K562 (cell line): ENCODE measurements at regions not wholly inside any gene's neighbourhood (a gene's known extent, or its start where the extent isn't known, plus 50 kb on each side); places are given as distances from the start of the nearest gene placed in this dataset.

ENCODE experiments used
- EZH2 ChIP-seq: IDR thresholded peaks from 2 replicates; pipeline ENCODE4 v1.6.1; 2012; ENCODE audit warnings: low read depth, mild to moderate bottlenecking, inconsistent platforms, low read length, borderline replicate concordance
- FOXJ3 ChIP-seq: sonication (generic); formaldehyde crosslinking; IDR thresholded peaks from 2 replicates; pipeline ENCODE4 v1.4.0; 2020; ENCODE audit warnings: mild to moderate bottlenecking, missing genetic modification reagents
- HDAC6 ChIP-seq: IDR thresholded peaks from 2 replicates; pipeline ENCODE4 v1.6.1; 2012; ENCODE audit warnings: low read depth, mild to moderate bottlenecking, control low read depth, inconsistent platforms, low read length, moderate library complexity
- JUND ChIP-seq, 2 experiments: IDR thresholded peaks; 2 replicates in 1 of 2; 3 replicates in 1 of 2; pipeline ENCODE4 v1.6.1; 2011; ENCODE audit warnings: borderline replicate concordance in 2 of 2, low read depth in 2 of 2, low read length in 2 of 2, improper control_type of control experiment in 1 of 2, missing biosample characterization in 1 of 2, missing genetic modification characterization in 1 of 2, missing genetic modification reagents in 1 of 2
- POLR2A ChIP-seq: fragments of 450-650 bp; conservative IDR thresholded peaks from 2 replicates; pipeline ENCODE4 v1.6.1; 2016
- POLR2AphosphoS5 ChIP-seq: IDR thresholded peaks from 2 replicates; pipeline ENCODE4 v1.6.1; 2011; ENCODE audit warnings: mild to moderate bottlenecking, low read depth, low read length, moderate library complexity; ENCODE audit not compliant: control insufficient read depth, insufficient read depth
- SETDB1 ChIP-seq: IDR thresholded peaks from one replicate; pipeline ENCODE4 v1.6.1; 2012; ENCODE audit warnings: low read length, control low read depth, inconsistent platforms
- SMAD3 ChIP-seq: fragments of 450-650 bp; formaldehyde crosslinking; conservative IDR thresholded peaks from 2 replicates; pipeline ENCODE4 v1.4.0; 2020; ENCODE audit warnings: mild to moderate bottlenecking
- SREBF2 ChIP-seq: sonication (generic); formaldehyde crosslinking; IDR thresholded peaks from 2 replicates; pipeline ENCODE4 v1.4.0; 2020; ENCODE audit warnings: mild to moderate bottlenecking, missing genetic modification reagents
- ZNF12 ChIP-seq: sonication (generic); formaldehyde crosslinking; IDR thresholded peaks from 2 replicates; pipeline ENCODE4 v1.4.0; 2020; ENCODE audit warnings: mild to moderate bottlenecking, missing genetic modification reagents
- ZNF146 ChIP-seq: IDR thresholded peaks from one replicate; pipeline ENCODE4 v1.6.1; 2018; ENCODE audit warnings: missing compliant biosample characterization; ENCODE audit not compliant: unreplicated experiment
- ZNF445 ChIP-seq: fragments of 250-450 bp; sonication (Bioruptor Pico); IDR thresholded peaks from 2 replicates; pipeline ENCODE4 v1.4.0; 2020; ENCODE audit warnings: low read depth, mild to moderate bottlenecking, moderate library complexity
- TF ChIP-seq, protein P1 (sequence below), 3 experiments: IDR thresholded peaks in 2 of 3; conservative IDR thresholded peaks in 1 of 3; 2 replicates each; pipeline ENCODE4 v1.5.1; 2011 to 2012; ENCODE audit warnings: low read length in 3 of 3, mild to moderate bottlenecking in 3 of 3, control low read depth in 2 of 3, improper control_type of control experiment in 1 of 3, inconsistent platforms in 1 of 3, low read depth in 1 of 3, mixed read lengths in 1 of 3, moderate library complexity in 1 of 3; ENCODE audit not compliant: insufficient read depth in 2 of 3
- TF ChIP-seq, protein P2 (sequence below), 2 experiments: fragments of 450-650 bp; formaldehyde crosslinking in 1 of 2; IDR thresholded peaks; 2 replicates each; pipeline versions ENCODE4 v1.4.0 to v1.6.1; 2014 to 2020; ENCODE audit warnings: mild to moderate bottlenecking in 2 of 2, borderline replicate concordance in 1 of 2, low read depth in 1 of 2

DNA sequence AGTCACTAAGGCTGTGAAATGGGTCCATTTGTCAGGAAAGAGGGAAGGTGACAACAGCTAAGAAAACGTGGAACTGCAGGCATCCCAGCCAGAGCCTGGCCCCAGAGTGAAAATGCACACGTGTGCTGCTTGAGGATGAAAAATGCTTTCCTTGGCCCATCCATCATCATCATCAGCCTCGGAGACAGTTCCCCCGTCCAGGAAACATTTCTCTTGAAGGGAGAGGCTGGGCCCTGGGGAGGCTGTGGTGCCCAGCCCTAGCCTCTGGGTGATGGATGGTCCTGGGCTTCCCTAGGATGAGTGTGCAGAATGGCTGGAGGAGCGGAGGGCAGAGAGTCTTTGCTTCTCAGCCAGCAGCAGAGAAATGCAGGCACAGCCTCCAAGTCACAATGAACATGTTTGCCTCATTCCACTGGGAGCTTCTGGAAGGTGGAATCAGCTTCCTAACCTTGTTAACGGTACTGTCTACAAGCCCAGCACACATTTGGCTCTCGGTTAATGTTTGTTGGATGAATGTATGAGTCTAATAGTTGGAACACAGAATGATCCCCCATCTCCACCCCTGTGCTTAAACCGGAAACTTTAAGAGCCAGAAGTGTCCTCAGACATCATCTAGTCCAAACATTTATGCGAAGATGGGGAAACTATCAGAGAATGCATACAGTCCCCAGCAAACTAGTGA, 164.0 kb downstream of the RDH14 start:
- TF ChIP-seq, protein P1, sequence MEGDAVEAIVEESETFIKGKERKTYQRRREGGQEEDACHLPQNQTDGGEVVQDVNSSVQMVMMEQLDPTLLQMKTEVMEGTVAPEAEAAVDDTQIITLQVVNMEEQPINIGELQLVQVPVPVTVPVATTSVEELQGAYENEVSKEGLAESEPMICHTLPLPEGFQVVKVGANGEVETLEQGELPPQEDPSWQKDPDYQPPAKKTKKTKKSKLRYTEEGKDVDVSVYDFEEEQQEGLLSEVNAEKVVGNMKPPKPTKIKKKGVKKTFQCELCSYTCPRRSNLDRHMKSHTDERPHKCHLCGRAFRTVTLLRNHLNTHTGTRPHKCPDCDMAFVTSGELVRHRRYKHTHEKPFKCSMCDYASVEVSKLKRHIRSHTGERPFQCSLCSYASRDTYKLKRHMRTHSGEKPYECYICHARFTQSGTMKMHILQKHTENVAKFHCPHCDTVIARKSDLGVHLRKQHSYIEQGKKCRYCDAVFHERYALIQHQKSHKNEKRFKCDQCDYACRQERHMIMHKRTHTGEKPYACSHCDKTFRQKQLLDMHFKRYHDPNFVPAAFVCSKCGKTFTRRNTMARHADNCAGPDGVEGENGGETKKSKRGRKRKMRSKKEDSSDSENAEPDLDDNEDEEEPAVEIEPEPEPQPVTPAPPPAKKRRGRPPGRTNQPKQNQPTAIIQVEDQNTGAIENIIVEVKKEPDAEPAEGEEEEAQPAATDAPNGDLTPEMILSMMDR (IDR thresholded peaks at IDR 0.05 in 2 of 3, conservative IDR thresholded peaks at IDR 0.05 in 1 of 3; ENCODE audit: insufficient read depth in 2 of 3, low read depth in 1 of 3, low read length in 3 of 3) = no peak
- TF ChIP-seq POLR2AphosphoS5 = no peak
- TF ChIP-seq FOXJ3 (CRISPR knock-in tag) = no peak
- no peak for TF ChIP-seq EZH2
- no peak for TF ChIP-seq SETDB1
- no peak for TF ChIP-seq POLR2A
- TF ChIP-seq JUND (IDR thresholded peaks at IDR 0.05; ENCODE audit: borderline replicate concordance, low read depth, low read length) = no peak
- TF ChIP-seq JUND (tag; IDR thresholded peaks at IDR 0.05; ENCODE audit: borderline replicate concordance, low read depth, low read length) = no peak
- TF ChIP-seq, protein P2, sequence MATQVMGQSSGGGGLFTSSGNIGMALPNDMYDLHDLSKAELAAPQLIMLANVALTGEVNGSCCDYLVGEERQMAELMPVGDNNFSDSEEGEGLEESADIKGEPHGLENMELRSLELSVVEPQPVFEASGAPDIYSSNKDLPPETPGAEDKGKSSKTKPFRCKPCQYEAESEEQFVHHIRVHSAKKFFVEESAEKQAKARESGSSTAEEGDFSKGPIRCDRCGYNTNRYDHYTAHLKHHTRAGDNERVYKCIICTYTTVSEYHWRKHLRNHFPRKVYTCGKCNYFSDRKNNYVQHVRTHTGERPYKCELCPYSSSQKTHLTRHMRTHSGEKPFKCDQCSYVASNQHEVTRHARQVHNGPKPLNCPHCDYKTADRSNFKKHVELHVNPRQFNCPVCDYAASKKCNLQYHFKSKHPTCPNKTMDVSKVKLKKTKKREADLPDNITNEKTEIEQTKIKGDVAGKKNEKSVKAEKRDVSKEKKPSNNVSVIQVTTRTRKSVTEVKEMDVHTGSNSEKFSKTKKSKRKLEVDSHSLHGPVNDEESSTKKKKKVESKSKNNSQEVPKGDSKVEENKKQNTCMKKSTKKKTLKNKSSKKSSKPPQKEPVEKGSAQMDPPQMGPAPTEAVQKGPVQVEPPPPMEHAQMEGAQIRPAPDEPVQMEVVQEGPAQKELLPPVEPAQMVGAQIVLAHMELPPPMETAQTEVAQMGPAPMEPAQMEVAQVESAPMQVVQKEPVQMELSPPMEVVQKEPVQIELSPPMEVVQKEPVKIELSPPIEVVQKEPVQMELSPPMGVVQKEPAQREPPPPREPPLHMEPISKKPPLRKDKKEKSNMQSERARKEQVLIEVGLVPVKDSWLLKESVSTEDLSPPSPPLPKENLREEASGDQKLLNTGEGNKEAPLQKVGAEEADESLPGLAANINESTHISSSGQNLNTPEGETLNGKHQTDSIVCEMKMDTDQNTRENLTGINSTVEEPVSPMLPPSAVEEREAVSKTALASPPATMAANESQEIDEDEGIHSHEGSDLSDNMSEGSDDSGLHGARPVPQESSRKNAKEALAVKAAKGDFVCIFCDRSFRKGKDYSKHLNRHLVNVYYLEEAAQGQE (IDR thresholded peaks at IDR 0.05; ENCODE audit: borderline replicate concordance) = no peak
- TF ChIP-seq, protein P2 (CRISPR knock-in tag; IDR thresholded peaks at IDR 0.05; ENCODE audit: low read depth) = no peak
- no peak for TF ChIP-seq ZNF146 (CRISPR knock-in tag)
- no peak for TF ChIP-seq ZNF12 (CRISPR knock-in tag)
- TF ChIP-seq SMAD3 (CRISPR knock-in tag) = no peak
- no peak for TF ChIP-seq SREBF2 (CRISPR knock-in tag)
- TF ChIP-seq ZNF445 (CRISPR knock-in tag) = no peak
- no peak for TF ChIP-seq HDAC6
